MM.1S (cell line): ENCODE measurements at regions not wholly inside any gene's neighbourhood (a gene's known extent, or its start where the extent isn't known, plus 50 kb on each side); places are given as distances from the start of the nearest gene placed in this dataset.

ENCODE experiments used
- DNase-seq: peaks from one replicate; pipeline ENCODE4 v3.0.0-alpha.2; 2015
- H2AFZ ChIP-seq: fragments of 300-600 bp; sonication (generic); 2 replicates; pipeline ENCODE4 v1.6.0; 2016; ENCODE audit warnings: antibody characterized with exemption, low read length
- H3F3A ChIP-seq: fragments of 300-600 bp; sonication (generic); 2 replicates; pipeline ENCODE4 v1.6.1; 2016; ENCODE audit warnings: mild to moderate bottlenecking, antibody characterized with exemption, low read length, moderate library complexity, mixed read lengths; ENCODE audit not compliant: insufficient read depth
- H3K27ac ChIP-seq: fragments of 300-600 bp; sonication (generic); 2 replicates; pipeline ENCODE4 v1.5.1; 2016; ENCODE audit warnings: mild to moderate bottlenecking, low read length
- H3K27me3 ChIP-seq: fragments of 300-600 bp; sonication (generic); replicated peaks from 2 replicates; pipeline ENCODE4 v1.6.0; 2016; ENCODE audit warnings: low read length; ENCODE audit not compliant: insufficient read depth
- H3K36me3 ChIP-seq: fragments of 300-600 bp; sonication (generic); replicated peaks from 2 replicates; pipeline ENCODE4 v1.6.1; 2016; ENCODE audit warnings: mild to moderate bottlenecking, low read length, mixed read lengths; ENCODE audit not compliant: insufficient read depth
- H3K4me1 ChIP-seq: fragments of 300-600 bp; sonication (generic); 2 replicates; pipeline ENCODE4 v1.6.1; 2016; ENCODE audit warnings: low read length, mixed read lengths
- H3K4me2 ChIP-seq: fragments of 300-600 bp; sonication (generic); 2 replicates; pipeline ENCODE4 v1.6.0; 2016; ENCODE audit warnings: low read depth, low read length
- H3K4me3 ChIP-seq: fragments of 300-600 bp; sonication (generic); 2 replicates; pipeline ENCODE4 v1.5.1; 2016; ENCODE audit warnings: low read length, mixed read lengths
- H3K79me2 ChIP-seq: fragments of 300-600 bp; sonication (generic); 2 replicates; pipeline ENCODE4 v1.6.1; 2016; ENCODE audit warnings: mixed run types, low read length, mixed read lengths
- H3K9ac ChIP-seq: fragments of 300-600 bp; sonication (generic); 2 replicates; pipeline ENCODE4 v1.6.1; 2016; ENCODE audit warnings: low read length, mixed read lengths
- H3K9me2 ChIP-seq: fragments of 300-600 bp; sonication (generic); replicated peaks from 2 replicates; pipeline ENCODE4 v1.6.1; 2016; ENCODE audit warnings: mild to moderate bottlenecking, low read length, mixed read lengths; ENCODE audit not compliant: insufficient read depth
- H3K9me3 ChIP-seq: fragments of 300-600 bp; sonication (generic); replicated peaks from 2 replicates; pipeline ENCODE4 v1.6.1; 2016; ENCODE audit warnings: mild to moderate bottlenecking, low read length, mixed read lengths; ENCODE audit not compliant: insufficient read depth
- H4K20me1 ChIP-seq: fragments of 300-600 bp; sonication (generic); 2 replicates; pipeline ENCODE4 v1.6.1; 2016; ENCODE audit warnings: mild to moderate bottlenecking, low read length, moderate library complexity, mixed read lengths; ENCODE audit not compliant: insufficient read depth
- EZH2 ChIP-seq: fragments of 300-600 bp; sonication (generic); optimal IDR thresholded peaks from 2 replicates; pipeline ENCODE3; 2017; ENCODE audit warnings: low read depth, mild to moderate bottlenecking, antibody characterized with exemption, low read length, mixed read lengths
- EZH2phosphoT487 ChIP-seq: fragments of 300-600 bp; sonication (generic); IDR thresholded peaks from 2 replicates; pipeline ENCODE4 v1.6.1; 2018; ENCODE audit warnings: antibody characterized with exemption, low read length
- TF ChIP-seq, protein P1 (sequence below): fragments of 300-600 bp; sonication (generic); IDR thresholded peaks from 2 replicates; pipeline ENCODE4 v1.5.1; 2016; ENCODE audit warnings: antibody characterized with exemption, low read length, mixed read lengths

DNA sequence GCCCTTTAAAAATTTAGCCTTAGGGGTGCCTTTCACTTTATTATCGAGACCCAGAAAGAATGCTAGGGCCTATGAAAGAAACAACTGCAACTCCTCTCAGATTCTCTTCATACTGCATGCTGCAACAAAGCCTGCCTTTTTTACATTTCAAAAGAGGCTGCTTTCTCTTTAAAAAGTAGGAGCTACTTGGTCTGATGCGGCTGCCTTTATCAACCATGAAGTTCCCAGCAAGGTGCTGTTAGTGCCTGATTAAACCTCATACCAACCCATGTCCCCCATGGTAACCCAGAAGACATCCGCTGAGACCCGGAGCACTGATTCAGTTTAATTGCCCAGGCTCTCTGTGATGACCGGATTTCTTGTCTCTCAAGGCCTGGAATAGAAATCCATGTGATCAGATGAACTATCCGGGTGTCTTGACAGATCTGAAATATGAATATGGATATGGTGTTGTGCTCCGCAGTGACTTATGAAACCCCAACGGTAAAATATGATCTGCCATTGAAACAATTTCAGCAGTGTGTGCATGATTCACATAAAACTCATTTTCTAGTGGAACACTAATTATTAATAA, 368.3 kb downstream of the ZNF521 start:
- H3K4me1 ChIP-seq = no peaks in the 10 kb centered on the region
- TF ChIP-seq EZH2 = no peak
- TF ChIP-seq, protein P1, sequence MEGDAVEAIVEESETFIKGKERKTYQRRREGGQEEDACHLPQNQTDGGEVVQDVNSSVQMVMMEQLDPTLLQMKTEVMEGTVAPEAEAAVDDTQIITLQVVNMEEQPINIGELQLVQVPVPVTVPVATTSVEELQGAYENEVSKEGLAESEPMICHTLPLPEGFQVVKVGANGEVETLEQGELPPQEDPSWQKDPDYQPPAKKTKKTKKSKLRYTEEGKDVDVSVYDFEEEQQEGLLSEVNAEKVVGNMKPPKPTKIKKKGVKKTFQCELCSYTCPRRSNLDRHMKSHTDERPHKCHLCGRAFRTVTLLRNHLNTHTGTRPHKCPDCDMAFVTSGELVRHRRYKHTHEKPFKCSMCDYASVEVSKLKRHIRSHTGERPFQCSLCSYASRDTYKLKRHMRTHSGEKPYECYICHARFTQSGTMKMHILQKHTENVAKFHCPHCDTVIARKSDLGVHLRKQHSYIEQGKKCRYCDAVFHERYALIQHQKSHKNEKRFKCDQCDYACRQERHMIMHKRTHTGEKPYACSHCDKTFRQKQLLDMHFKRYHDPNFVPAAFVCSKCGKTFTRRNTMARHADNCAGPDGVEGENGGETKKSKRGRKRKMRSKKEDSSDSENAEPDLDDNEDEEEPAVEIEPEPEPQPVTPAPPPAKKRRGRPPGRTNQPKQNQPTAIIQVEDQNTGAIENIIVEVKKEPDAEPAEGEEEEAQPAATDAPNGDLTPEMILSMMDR = no peak
- DNase-seq = no peak
- H3K79me2 ChIP-seq = no peaks in the 10 kb centered on the region
- no peak overlapping the region for H3K9ac ChIP-seq
- no peaks in the 10 kb centered on the region for H3K9me2 ChIP-seq
- H3K36me3 ChIP-seq = no peaks in the 10 kb centered on the region
- no peak overlapping the region for H3K4me3 ChIP-seq
- H4K20me1 ChIP-seq = no peaks in the 10 kb centered on the region
- no peak overlapping the region for H3K27ac ChIP-seq
- H3K4me2 ChIP-seq = no peak overlapping the region
- H3F3A ChIP-seq = no peaks in the 10 kb centered on the region
- no peaks in the 10 kb centered on the region for H3K9me3 ChIP-seq
- H2AFZ ChIP-seq = no peak overlapping the region
- H3K27me3 ChIP-seq = no peaks in the 10 kb centered on the region

- Histone ChIP-seq H2AFZ (no peak overlapping the region), H3K4me2 (no peak overlapping the region), H3K4me3 (no peak overlapping the region), H3K9ac (no peak overlapping the region), H3K4me1 (no peaks in the 10 kb centered on the region), H3K27ac (no peak overlapping the region), H4K20me1 (no peaks in the 10 kb centered on the region), H3K79me2 (no peaks in the 10 kb centered on the region), H3K36me3 (no peaks in the 10 kb centered on the region), H3K9me3 (no peaks in the 10 kb centered on the region), H3F3A (no peaks in the 10 kb centered on the region), H3K9me2 (no peaks in the 10 kb centered on the region), H3K27me3 (no peaks in the 10 kb centered on the region)
- no peak for TF ChIP-seq EZH2phosphoT487
- no peak for TF ChIP-seq EZH2
- TF ChIP-seq, protein P1 = no peak
- no peak for DNase-seq
Observed at GRCh38 chr18:24985586-24985985, 366.4 kb downstream of the ZNF521 start.

- Histone ChIP-seq H3K36me3 (no peaks in the 10 kb centered on the region), H3K4me1 (no peaks in the 10 kb centered on the region), H4K20me1 (no peaks in the 10 kb centered on the region), H3K27me3 (no peaks in the 10 kb centered on the region), H3F3A (no peaks in the 10 kb centered on the region), H3K9ac (no peak overlapping the region), H3K4me3 (no peak overlapping the region), H3K27ac (no peak overlapping the region), H3K79me2 (no peaks in the 10 kb centered on the region), H3K4me2 (no peak overlapping the region), H3K9me2 (no peaks in the 10 kb centered on the region), H3K9me3 (no peaks in the 10 kb centered on the region), H2AFZ (no peak overlapping the region)
- DNase-seq = no peak
- TF ChIP-seq EZH2phosphoT487 (no peak), EZH2 (no peak)
- TF ChIP-seq, protein P1 = no peak
Observed at GRCh38 chr18:24986666-24987302, 365.2 kb downstream of the ZNF521 start.
